ENCODE measurements at regions not wholly inside any gene's neighbourhood (a gene's known extent, or its start where the extent isn't known, plus 50 kb on each side); places are given as distances from the start of the nearest gene placed in this dataset.

GRCh38 chr1:56291374-56291919, 287.9 kb downstream of the PLPP3 start:
- no peak for DNase-seq
- no peak for TF ChIP-seq GATA1 (IDR thresholded peaks at IDR 0.05; ENCODE audit: low read depth, low read length)
- TF ChIP-seq POLR2A (IDR thresholded peaks at IDR 0.05; ENCODE audit: low read length), result no peak

- TF ChIP-seq POLR2A (IDR thresholded peaks at IDR 0.05; ENCODE audit: low read length) (no peak), GATA1 (IDR thresholded peaks at IDR 0.05; ENCODE audit: low read depth, low read length) (no peak)
- no peak for DNase-seq
These were observed 290.1 kb downstream of the PLPP3 start for GRCh38 chr1:56289260-56289659.

- no peak for TF ChIP-seq POLR2A (IDR thresholded peaks at IDR 0.05; ENCODE audit: low read length)
- TF ChIP-seq GATA1 (IDR thresholded peaks at IDR 0.05; ENCODE audit: low read depth, low read length), result no peak
- no peak for DNase-seq
These were observed 291.6 kb downstream of the PLPP3 start for GRCh38 chr1:56287721-56288120.

- no peak for TF ChIP-seq POLR2A (IDR thresholded peaks at IDR 0.05; ENCODE audit: low read length)
- no peak for TF ChIP-seq GATA1 (IDR thresholded peaks at IDR 0.05; ENCODE audit: low read depth, low read length)
- DNase-seq, result no peak
These were observed 292.4 kb downstream of the PLPP3 start for GRCh38 chr1:56286956-56287355.

GRCh38 chr1:56286506-56286905, 292.9 kb downstream of the PLPP3 start:
- TF ChIP-seq POLR2A (IDR thresholded peaks at IDR 0.05; ENCODE audit: low read length), result no peak
- no peak for TF ChIP-seq GATA1 (IDR thresholded peaks at IDR 0.05; ENCODE audit: low read depth, low read length)
- DNase-seq, result no peak

GRCh38 chr1:56285554-56286402, 293.6 kb downstream of the PLPP3 start:
- DNase-seq, result no peak
- no peak for TF ChIP-seq GATA1 (IDR thresholded peaks at IDR 0.05; ENCODE audit: low read depth, low read length)
- TF ChIP-seq POLR2A (IDR thresholded peaks at IDR 0.05; ENCODE audit: low read length), result no peak

GRCh38 chr1:56284928-56285327, 294.4 kb downstream of the PLPP3 start:
- no peak for TF ChIP-seq POLR2A (IDR thresholded peaks at IDR 0.05; ENCODE audit: low read length)
- TF ChIP-seq GATA1 (IDR thresholded peaks at IDR 0.05; ENCODE audit: low read depth, low read length), result no peak
- no peak for DNase-seq

- TF ChIP-seq GATA1 (IDR thresholded peaks at IDR 0.05; ENCODE audit: low read depth, low read length) (no peak), POLR2A (IDR thresholded peaks at IDR 0.05; ENCODE audit: low read length) (no peak)
- no peak for DNase-seq
These were observed 301.3 kb downstream of the PLPP3 start for GRCh38 chr1:56278061-56278460.

- TF ChIP-seq GATA1 (IDR thresholded peaks at IDR 0.05; ENCODE audit: low read depth, low read length) (no peak), POLR2A (IDR thresholded peaks at IDR 0.05; ENCODE audit: low read length) (no peak)
- DNase-seq, result no peak
These were observed 310.7 kb downstream of the PLPP3 start for GRCh38 chr1:56268519-56269140.

GRCh38 chr1:56267611-56268010, 311.8 kb downstream of the PLPP3 start:
- no peak for DNase-seq
- TF ChIP-seq GATA1 (IDR thresholded peaks at IDR 0.05; ENCODE audit: low read depth, low read length) (no peak), POLR2A (IDR thresholded peaks at IDR 0.05; ENCODE audit: low read length) (no peak)

GRCh38 chr1:56266359-56266758, 313.0 kb downstream of the PLPP3 start:
- TF ChIP-seq POLR2A (IDR thresholded peaks at IDR 0.05; ENCODE audit: low read length) (no peak), GATA1 (IDR thresholded peaks at IDR 0.05; ENCODE audit: low read depth, low read length) (no peak)
- no peak for DNase-seq

GRCh38 chr1:56265216-56265615, 314.1 kb downstream of the PLPP3 start:
- DNase-seq, result no peak
- no peak for TF ChIP-seq GATA1 (IDR thresholded peaks at IDR 0.05; ENCODE audit: low read depth, low read length)
- no peak for TF ChIP-seq POLR2A (IDR thresholded peaks at IDR 0.05; ENCODE audit: low read length)

GRCh38 chr1:56263908-56264307, 315.5 kb downstream of the PLPP3 start:
- TF ChIP-seq POLR2A (IDR thresholded peaks at IDR 0.05; ENCODE audit: low read length) (no peak), GATA1 (IDR thresholded peaks at IDR 0.05; ENCODE audit: low read depth, low read length) (no peak)
- DNase-seq, result no peak

- no peak for TF ChIP-seq POLR2A (IDR thresholded peaks at IDR 0.05; ENCODE audit: low read length)
- TF ChIP-seq GATA1 (IDR thresholded peaks at IDR 0.05; ENCODE audit: low read depth, low read length), result no peak
These were observed 321.0 kb downstream of the PLPP3 start for GRCh38 chr1:56258371-56258770.

More at GRCh38 chr1:56258371-56258770, 321.0 kb downstream of the PLPP3 start:
- no peak for DNase-seq

Measured in erythroblast (primary cell).